MCF 10A (cell line): ENCODE measurements at regions not wholly inside any gene's neighbourhood (a gene's known extent, or its start where the extent isn't known, plus 50 kb on each side); places are given as distances from the start of the nearest gene placed in this dataset.

Experiments used
- BruUV-seq: library from RNA; stranded (reverse); fragments of 400-500 nt; replicated peaks from 2 replicates; lab custom pipeline; 2021; lab: Mats Ljungman, UMichigan
- CTCF ChIA-PET: fragments of 300-600 bp; sonication (Branson Sonifier 250); formaldehyde crosslinking; extraction: SDS; loops from one replicate; lab custom pipeline; 2021; ENCODE audit warnings: antibody characterized with exemption, inconsistent platforms; lab: Yijun Ruan, JAX
- POLR2A ChIA-PET: fragments of 300-600, 350-650 bp; sonication (Branson Sonifier 250); formaldehyde crosslinking; extraction: SDS; loops from one replicate; lab custom pipeline; 2020; ENCODE audit warnings: antibody characterized with exemption, inconsistent platforms; lab: Yijun Ruan, JAX
- DNase-seq: peaks from one replicate; pipeline ENCODE4 v3.0.0-alpha.2; 2018; ENCODE audit not compliant: unreplicated experiment
- H3K27ac Mint-ChIP-seq: one replicate; pipeline ENCODE4 v1.8.0; 2022; ENCODE audit warnings: mild to moderate bottlenecking, low read depth, mixed read lengths; ENCODE audit not compliant: unreplicated experiment
- H3K27me3 Mint-ChIP-seq: one replicate; pipeline ENCODE4 v1.8.0; 2022; ENCODE audit warnings: mixed read lengths; ENCODE audit not compliant: insufficient read depth, unreplicated experiment
- H3K36me3 Mint-ChIP-seq: one replicate; pipeline ENCODE4 v1.8.0; 2022; ENCODE audit warnings: mild to moderate bottlenecking, moderate library complexity, mixed read lengths; ENCODE audit not compliant: insufficient read depth, unreplicated experiment
- H3K4me1 Mint-ChIP-seq: one replicate; pipeline ENCODE4 v1.8.0; 2022; ENCODE audit warnings: mixed read lengths; ENCODE audit not compliant: insufficient read depth, unreplicated experiment
- H3K4me3 Mint-ChIP-seq: one replicate; pipeline ENCODE4 v1.8.0; 2022; ENCODE audit warnings: mild to moderate bottlenecking, moderate library complexity, mixed read lengths; ENCODE audit not compliant: unreplicated experiment
- H3K9me3 Mint-ChIP-seq: one replicate; pipeline ENCODE4 v1.8.0; 2022; ENCODE audit warnings: mixed read lengths; ENCODE audit not compliant: unreplicated experiment
- intact Hi-C: fragments of 100-400 bp; cut with micrococcal nuclease; formaldehyde crosslinking; loops from 2 replicates; pipeline ENCODE4 v1.14.1; 2022
- TF ChIP-seq, protein P1 (sequence below): fragments of 200-600 bp; IDR thresholded peaks from one replicate; pipeline ENCODE4 v1.8.0; 2022; ENCODE audit warnings: antibody characterized with exemption, mild to moderate bottlenecking; ENCODE audit not compliant: unreplicated experiment

DNA sequence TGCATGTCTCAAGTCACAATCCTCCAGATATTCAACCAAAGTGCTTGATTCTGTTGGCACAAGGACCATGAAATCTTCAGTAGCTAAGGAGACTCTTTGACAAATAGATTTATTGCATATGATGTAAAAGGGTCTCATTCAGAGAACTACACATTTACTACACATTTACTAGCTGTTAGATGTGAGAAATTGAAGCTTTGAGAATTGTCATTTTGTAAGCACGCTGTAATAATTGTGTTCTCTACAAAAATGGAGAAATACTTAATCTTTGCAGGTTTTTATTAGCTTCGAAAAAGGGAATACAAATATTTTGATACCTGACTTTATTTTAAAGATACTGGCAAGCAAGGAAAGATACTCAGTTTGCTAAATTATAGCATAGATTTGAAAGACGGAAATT, 70.2 kb upstream of the CHD2 start:
- H3K4me3 Mint-ChIP-seq: no peak overlapping the region
- POLR2A ChIA-PET: interaction anchor here (0.7 to 8.7 kb wide), 9 partner anchors 9 to 1050 kb away, joined by 3 to 299 read pairs (median 107); partner anchors contain the start of gene CHD2
- TF ChIP-seq, protein P1, sequence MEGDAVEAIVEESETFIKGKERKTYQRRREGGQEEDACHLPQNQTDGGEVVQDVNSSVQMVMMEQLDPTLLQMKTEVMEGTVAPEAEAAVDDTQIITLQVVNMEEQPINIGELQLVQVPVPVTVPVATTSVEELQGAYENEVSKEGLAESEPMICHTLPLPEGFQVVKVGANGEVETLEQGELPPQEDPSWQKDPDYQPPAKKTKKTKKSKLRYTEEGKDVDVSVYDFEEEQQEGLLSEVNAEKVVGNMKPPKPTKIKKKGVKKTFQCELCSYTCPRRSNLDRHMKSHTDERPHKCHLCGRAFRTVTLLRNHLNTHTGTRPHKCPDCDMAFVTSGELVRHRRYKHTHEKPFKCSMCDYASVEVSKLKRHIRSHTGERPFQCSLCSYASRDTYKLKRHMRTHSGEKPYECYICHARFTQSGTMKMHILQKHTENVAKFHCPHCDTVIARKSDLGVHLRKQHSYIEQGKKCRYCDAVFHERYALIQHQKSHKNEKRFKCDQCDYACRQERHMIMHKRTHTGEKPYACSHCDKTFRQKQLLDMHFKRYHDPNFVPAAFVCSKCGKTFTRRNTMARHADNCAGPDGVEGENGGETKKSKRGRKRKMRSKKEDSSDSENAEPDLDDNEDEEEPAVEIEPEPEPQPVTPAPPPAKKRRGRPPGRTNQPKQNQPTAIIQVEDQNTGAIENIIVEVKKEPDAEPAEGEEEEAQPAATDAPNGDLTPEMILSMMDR: no peak
- no peak overlapping the region for H3K27ac Mint-ChIP-seq
- no peaks in the 10 kb centered on the region for H3K9me3 Mint-ChIP-seq
- H3K4me1 Mint-ChIP-seq: peaks cover 5% of the 10 kb centered on the region
- BruUV-seq: no TSS peak
- H3K27me3 Mint-ChIP-seq: no peaks in the 10 kb centered on the region
- H3K36me3 Mint-ChIP-seq: peaks cover 6% of the 10 kb centered on the region
- CTCF ChIA-PET: interaction anchor here (1.0 to 3.6 kb wide), 4 partner anchors 9 to 89 kb away, joined by 4 to 26 read pairs (median 6); no protein-coding TSS in a partner anchor
- intact Hi-C loops: no loop called here
- no peak for DNase-seq

- intact Hi-C loops: no loop called here
- Mint-ChIP-seq H3K9me3 (no peaks in the 10 kb centered on the region), H3K4me1 (peaks cover 5% of the 10 kb centered on the region), H3K4me3 (peak overlapping the region; percentile 60), H3K27me3 (no peaks in the 10 kb centered on the region), H3K36me3 (peaks cover 6% of the 10 kb centered on the region), H3K27ac (peak overlapping the region; percentile 95)
- no peak for DNase-seq
- TF ChIP-seq, protein P1: no peak
- TSS peak; percentile 88 for BruUV-seq
- ChIA-PET CTCF (interaction anchor here (0.5 to 3.6 kb wide), 10 partner anchors 11 to 86 kb away, joined by 3 to 26 read pairs (median 4); partner anchors contain the start of gene CHD2), POLR2A (interaction anchor here (0.9 to 8.7 kb wide), 24 partner anchors 10 to 92 kb away, joined by 3 to 299 read pairs (median 13); partner anchors contain the start of gene CHD2)
Observed at GRCh38 chr15:92831336-92831654, 68.8 kb upstream of the CHD2 start.

DNA sequence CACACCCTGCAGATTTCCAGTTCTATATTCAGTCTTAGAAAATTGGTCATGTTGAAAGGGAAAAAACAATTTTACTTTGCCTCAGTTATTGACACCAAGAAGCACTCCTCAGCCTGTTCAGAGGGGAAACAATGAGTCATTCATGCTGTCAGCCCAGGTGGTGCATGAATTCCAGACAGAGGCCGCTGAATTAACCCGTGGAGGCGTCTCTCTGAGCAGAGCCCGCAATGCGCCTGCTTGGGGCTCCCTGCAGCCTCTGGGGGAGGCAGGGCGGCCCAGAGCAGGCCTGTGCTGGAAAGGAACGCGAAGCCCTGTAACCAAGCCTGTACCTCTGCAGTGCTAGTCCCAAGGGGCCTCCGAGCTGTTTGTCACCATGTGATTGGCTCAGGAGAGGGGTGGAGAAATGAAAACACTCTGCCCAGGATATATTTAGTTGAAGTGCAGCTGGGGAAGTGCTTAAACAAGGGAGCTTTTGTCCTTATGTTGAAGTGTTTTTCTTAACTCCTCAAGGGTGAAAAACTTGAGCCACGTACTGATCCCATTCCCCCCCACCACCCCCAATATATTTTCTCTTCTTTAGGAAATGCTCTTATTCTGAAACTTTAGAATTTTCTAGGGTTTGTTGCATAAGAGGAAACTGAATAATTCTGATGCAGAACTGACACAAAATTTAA, 68.3 kb upstream of the CHD2 start:
- H3K4me1 Mint-ChIP-seq: peaks cover 5% of the 10 kb centered on the region
- TF ChIP-seq, protein P1: no peak
- DNase-seq: peak; percentile 95
- CTCF ChIA-PET: interaction anchor here (0.5 to 3.6 kb wide), 9 partner anchors 11 to 88 kb away, joined by 3 to 26 read pairs (median 4); partner anchors contain the start of gene CHD2
- POLR2A ChIA-PET: interaction anchor here (0.7 to 8.7 kb wide), 29 partner anchors 10 to 890 kb away, joined by 3 to 299 read pairs (median 7); partner anchors contain the start of gene CHD2
- H3K36me3 Mint-ChIP-seq: peaks cover 6% of the 10 kb centered on the region
- H3K4me3 Mint-ChIP-seq: peak overlapping the region; percentile 60
- H3K27me3 Mint-ChIP-seq: no peaks in the 10 kb centered on the region
- intact Hi-C loops: no loop called here
- peak overlapping the region; percentile 95 for H3K27ac Mint-ChIP-seq
- BruUV-seq: no TSS peak
- H3K9me3 Mint-ChIP-seq: no peaks in the 10 kb centered on the region

DNA sequence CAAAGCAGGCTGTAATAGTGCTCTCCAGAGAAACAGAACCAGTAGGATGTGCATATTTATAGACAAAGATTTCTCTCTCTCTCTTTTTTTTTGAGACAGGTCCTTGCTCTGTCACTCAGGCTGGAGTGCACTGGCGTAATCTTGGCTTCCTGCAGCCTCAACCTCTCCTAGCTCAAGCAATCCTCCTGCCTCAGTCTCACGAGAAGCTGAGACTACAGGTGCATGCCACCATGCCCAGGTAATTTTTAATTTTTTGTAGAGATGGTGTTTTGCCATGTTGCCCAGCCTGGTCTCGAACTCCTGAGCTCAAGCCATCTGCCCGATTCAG, 67.1 kb upstream of the CHD2 start:
- TF ChIP-seq, protein P1: no peak
- ChIA-PET POLR2A (interaction anchor here (1.9 to 8.7 kb wide), 12 partner anchors 12 to 88 kb away, joined by 6 to 299 read pairs (median 24); partner anchors contain the start of gene CHD2), CTCF (interaction anchor here (0.7 to 3.6 kb wide), 2 partner anchors 12 to 34 kb away, joined by 3 to 26 read pairs; no protein-coding TSS in a partner anchor)
- H3K4me1 Mint-ChIP-seq: peaks cover 5% of the 10 kb centered on the region
- H3K36me3 Mint-ChIP-seq: peaks cover 6% of the 10 kb centered on the region
- intact Hi-C loops: no loop called here
- no peaks in the 10 kb centered on the region for H3K9me3 Mint-ChIP-seq
- DNase-seq: no peak
- BruUV-seq: no TSS peak
- H3K27me3 Mint-ChIP-seq: no peaks in the 10 kb centered on the region
- peak overlapping the region; percentile 95 for H3K27ac Mint-ChIP-seq
- no peak overlapping the region for H3K4me3 Mint-ChIP-seq
